Pancreas (tissue), 10 donors: ENCODE measurements at regions not wholly inside any gene's neighbourhood (a gene's known extent, or its start where the extent isn't known, plus 50 kb on each side); places are given as distances from the start of the nearest gene placed in this dataset.
A peak's percentile ranks its signal among the peaks of the same experiment; 100 is the strongest.

ENCODE experiments used
- ATAC-seq, 4 donors: fragments of 200-7000 bp; cut with Tn5 transposase; one replicate each; pipeline versions ENCODE4 v1.8.0 to v1.9.1; 2020; ENCODE audit warnings: mild to moderate bottlenecking in 4 of 4, moderate library complexity in 4 of 4
- DNase-seq, 6 donors: peaks; one replicate each; pipeline ENCODE4 v3.0.0-alpha.2; 2020
- FAIRE-seq: peaks from 2 replicates; lab custom pipeline; 2012; peaks lifted over from hg19 to GRCh38; lab: Jason Lieb, UNC
- H3K27ac ChIP-seq, 4 donors: fragments of 200-600 bp; sonication (generic); 1 replicate in 3 of 4; 2 replicates in 1 of 4; pipeline versions ENCODE4 v1.5.0 to v1.8.0; 2020
- H3K27me3 ChIP-seq, 4 donors: fragments of 200-600 bp; one replicate each; pipeline ENCODE4 v1.8.0; 2021
- H3K36me3 ChIP-seq, 3 donors: fragments of 200-600 bp; sonication (generic) in 1 of 3; one replicate each; pipeline versions ENCODE4 v1.5.0 to v1.8.0; 2020 to 2021
- H3K4me1 ChIP-seq, 3 donors: fragments of 200-600 bp; one replicate each; pipeline ENCODE4 v1.8.0; 2021
- H3K4me3 ChIP-seq, 4 donors: fragments of 200-600 bp; sonication (generic) in 2 of 4; one replicate each; pipeline versions ENCODE4 v1.5.0 to v1.8.0; 2020 to 2021
- H3K9me3 ChIP-seq, 4 donors: fragments of 200-600 bp; one replicate each; pipeline ENCODE4 v1.8.0; 2021
- CTCF ChIP-seq, 4 donors: fragments of 200-600 bp; sonication (generic) in 3 of 4; IDR thresholded peaks; one replicate each; pipeline versions ENCODE4 v1.5.0 to v1.8.0; 2021; ENCODE audit warnings: antibody characterized with exemption in 4 of 4
- WGBS, 2 donors: extraction: QIAGEN DNeasy Blood & Tissue Kit; methylation state at CpG; one replicate each; pipeline ENCODE4 v1.1.7; 2013; 5-methylcytosine and 5-hydroxymethylcytosine counted together
- intact Hi-C, 3 donors: fragments of 100-400 bp; cut with DNase I; formaldehyde crosslinking; loops; one replicate each; pipeline versions ENCODE4 v1.11.1 to v1.14.2; 2022
- donor health status: healthy with polysubstance abuse.
- donor health status: DM: no; HTN: no; CAD: no; lungs with moderate emphysema.
- donor health status: DM: no; HTN: no; CAD: no.
- donor health status: control.
- donor health status: control.
- donor health status: Bipolar disorder and iron deficiency.
- donor health status: DM: yes; HTN: yes; CAD: no.
- donor health status: DM: no; HTN: no; CAD: no.
- donor health status: DM: no; HTN: no; CAD: no.
- donor health status: DM: yes; HTN: yes; CAD: no.

- no peaks in the 10 kb centered on the region for H3K9me3 ChIP-seq
- H3K4me3 ChIP-seq = no peak overlapping the region
- no peaks in the 10 kb centered on the region for H3K36me3 ChIP-seq
- WGBS, 2 donors = 57 to 62% methylated on average over 4 of the region's 4 CpGs
- no peaks in the 10 kb centered on the region for H3K4me1 ChIP-seq
- intact Hi-C loops = no loop called here
- H3K27ac ChIP-seq = no peak overlapping the region
- ATAC-seq = no peak
- FAIRE-seq = no peak
- no peak for TF ChIP-seq CTCF (IDR thresholded peaks at IDR 0.05)
- no peak for DNase-seq
- no peaks in the 10 kb centered on the region for H3K27me3 ChIP-seq
Measured at GRCh38 chr5:126208691-126209090, 214.5 kb upstream of the GRAMD2B start.

- Histone ChIP-seq H3K27ac (no peak overlapping the region), H3K9me3 (no peaks in the 10 kb centered on the region), H3K4me1 (no peaks in the 10 kb centered on the region), H3K36me3 (no peaks in the 10 kb centered on the region), H3K27me3 (no peaks in the 10 kb centered on the region), H3K4me3 (no peak overlapping the region)
- FAIRE-seq (no peak), ATAC-seq (no peak), DNase-seq (no peak)
- no peak for TF ChIP-seq CTCF (IDR thresholded peaks at IDR 0.05)
- intact Hi-C loops = no loop called here
- WGBS, 2 donors = 44 to 47% methylated on average over 6 of the region's 6 CpGs
Measured at GRCh38 chr5:126210955-126211354, 212.3 kb upstream of the GRAMD2B start.

- TF ChIP-seq CTCF (IDR thresholded peaks at IDR 0.05) = no peak
- H3K4me1 ChIP-seq = no peaks in the 10 kb centered on the region
Measured at GRCh38 chr5:126219616-126220015, 203.6 kb upstream of the GRAMD2B start.

GRCh38 chr5:126220725-126221124 lies 202.5 kb upstream of the GRAMD2B start:
- Histone ChIP-seq H3K4me1 (no peaks in the 10 kb centered on the region), H3K27me3 (no peaks in the 10 kb centered on the region), H3K36me3 (no peaks in the 10 kb centered on the region), H3K27ac (no peak overlapping the region), H3K9me3 (no peaks in the 10 kb centered on the region), H3K4me3 (no peak overlapping the region)
- FAIRE-seq (no peak), ATAC-seq (no peak), DNase-seq (peak in 1 of 6 donors; percentile 45)
- 86 to 92% methylated on average over 11 of the region's 11 CpGs for WGBS, 2 donors
- TF ChIP-seq CTCF (IDR thresholded peaks at IDR 0.05) = no peak
- intact Hi-C loops = no loop called here

More at GRCh38 chr5:126219616-126220015, 203.6 kb upstream of the GRAMD2B start:
- FAIRE-seq = no peak
- no peaks in the 10 kb centered on the region for H3K9me3 ChIP-seq
- intact Hi-C loops = no loop called here
- no peak overlapping the region for H3K27ac ChIP-seq
- no peaks in the 10 kb centered on the region for H3K27me3 ChIP-seq
- DNase-seq = no peak
- H3K4me3 ChIP-seq = no peak overlapping the region
- ATAC-seq = no peak
- H3K36me3 ChIP-seq = no peaks in the 10 kb centered on the region

- no peak for ATAC-seq
- intact Hi-C loops = no loop called here
- no peak for TF ChIP-seq CTCF (IDR thresholded peaks at IDR 0.05)
- no peaks in the 10 kb centered on the region for H3K36me3 ChIP-seq
- peak in 1 of 6 donors; percentile 39 for DNase-seq
- no peak for FAIRE-seq
- no peak overlapping the region for H3K4me3 ChIP-seq
- H3K4me1 ChIP-seq = no peaks in the 10 kb centered on the region
- H3K9me3 ChIP-seq = no peaks in the 10 kb centered on the region
- H3K27ac ChIP-seq = no peak overlapping the region
- H3K27me3 ChIP-seq = no peaks in the 10 kb centered on the region
- 89 to 91% methylated on average over 14 of the region's 14 CpGs for WGBS, 2 donors
Measured at GRCh38 chr5:126228934-126229333, 194.3 kb upstream of the GRAMD2B start.
